H9 (cell line): ENCODE measurements at regions not wholly inside any gene's neighbourhood (a gene's known extent, or its start where the extent isn't known, plus 50 kb on each side); places are given as distances from the start of the nearest gene placed in this dataset.

ENCODE experiments used
- DNase-seq: peaks from one replicate; pipeline ENCODE4 v3.0.0-alpha.2; 2017
- H2AFZ ChIP-seq: one replicate; pipeline ENCODE4 v1.6.1; 2013; ENCODE audit warnings: mild to moderate bottlenecking, low read length, control low read depth, moderate library complexity
- H2AK5ac ChIP-seq: 2 replicates; pipeline ENCODE4 v1.6.1; 2013; ENCODE audit warnings: low read length, control low read depth, mixed read lengths; ENCODE audit not compliant: insufficient read length
- H2BK120ac ChIP-seq: one replicate; pipeline ENCODE4 v1.6.1; 2013; ENCODE audit warnings: low read depth, mild to moderate bottlenecking, low read length, control low read depth, inconsistent platforms; ENCODE audit not compliant: poor library complexity, severe bottlenecking
- H2BK12ac ChIP-seq: 2 replicates; pipeline ENCODE4 v1.6.1; 2013; ENCODE audit warnings: low read length, control low read depth, mixed read lengths, low read depth; ENCODE audit not compliant: insufficient read length
- H2BK15ac ChIP-seq: 2 replicates; pipeline ENCODE4 v1.6.1; 2013; ENCODE audit warnings: low read depth, low read length, control low read depth
- H2BK20ac ChIP-seq: one replicate; pipeline ENCODE4 v1.6.1; 2013; ENCODE audit warnings: low read depth, mild to moderate bottlenecking, low read length, control low read depth, inconsistent platforms; ENCODE audit not compliant: poor library complexity, severe bottlenecking
- H2BK5ac ChIP-seq: 2 replicates; pipeline ENCODE4 v1.6.1; 2013; ENCODE audit warnings: low read length, control low read depth, mixed read lengths; ENCODE audit not compliant: insufficient read length
- H3K14ac ChIP-seq: 2 replicates; pipeline ENCODE4 v1.6.1; 2013; ENCODE audit warnings: low read length, control low read depth; ENCODE audit not compliant: insufficient read depth
- H3K18ac ChIP-seq: 2 replicates; pipeline ENCODE4 v1.6.1; 2013; ENCODE audit warnings: low read depth, mild to moderate bottlenecking, mixed read lengths, low read length, control low read depth; ENCODE audit not compliant: insufficient read length
- H3K23ac ChIP-seq: 2 replicates; pipeline ENCODE4 v1.6.1; 2013; ENCODE audit warnings: low read length, control low read depth, mixed read lengths, low read depth; ENCODE audit not compliant: insufficient read length
- H3K23me2 ChIP-seq: 2 replicates; pipeline ENCODE4 v1.6.1; 2013; ENCODE audit warnings: low read depth, mild to moderate bottlenecking, mixed read lengths, low read length, control low read depth; ENCODE audit not compliant: insufficient read length, poor library complexity, severe bottlenecking
- H3K27ac ChIP-seq: 2 replicates; pipeline ENCODE4 v1.5.1; 2013; ENCODE audit warnings: low read length, control low read depth, mixed read lengths, low read depth; ENCODE audit not compliant: insufficient read length
- H3K27me3 ChIP-seq: 2 replicates; pipeline ENCODE4 v1.6.1; 2013; ENCODE audit warnings: low read length, control low read depth, inconsistent platforms; ENCODE audit not compliant: insufficient read depth
- H3K4ac ChIP-seq: 2 replicates; pipeline ENCODE4 v1.6.1; 2013; ENCODE audit warnings: low read depth, mild to moderate bottlenecking, control low read depth, inconsistent platforms, low read length, moderate library complexity
- H3K4me1 ChIP-seq: 2 replicates; pipeline ENCODE4 v1.6.1; 2013; ENCODE audit warnings: low read length, control low read depth, inconsistent platforms; ENCODE audit not compliant: insufficient read depth
- H3K4me2 ChIP-seq: 2 replicates; pipeline ENCODE4 v1.6.1; 2013; ENCODE audit warnings: low read length, control low read depth, mixed read lengths; ENCODE audit not compliant: insufficient read length, insufficient read depth
- H3K56ac ChIP-seq: 2 replicates; pipeline ENCODE4 v1.6.1; 2013; ENCODE audit warnings: low read depth, mild to moderate bottlenecking, mixed read lengths, low read length, control low read depth; ENCODE audit not compliant: insufficient read length
- H3K79me1 ChIP-seq: 2 replicates; pipeline ENCODE4 v1.6.1; 2013; ENCODE audit warnings: low read depth, mild to moderate bottlenecking, moderate library complexity, low read length, control low read depth, inconsistent platforms; ENCODE audit not compliant: insufficient read depth, poor library complexity, severe bottlenecking
- H3K79me2 ChIP-seq: 2 replicates; pipeline ENCODE4 v1.6.1; 2013; ENCODE audit warnings: low read length, control low read depth, inconsistent platforms; ENCODE audit not compliant: insufficient read depth
- H3K9ac ChIP-seq: 2 replicates; pipeline ENCODE4 v1.6.1; 2013; ENCODE audit warnings: low read length, control low read depth, mixed read lengths; ENCODE audit not compliant: insufficient read length; ENCODE audit errors: extremely low read depth
- H3K9me3 ChIP-seq: one replicate; pipeline ENCODE4 v1.6.1; 2013; ENCODE audit warnings: low read depth, low read length, inconsistent platforms; ENCODE audit not compliant: control insufficient read depth
- H3T11ph ChIP-seq: one replicate; pipeline ENCODE4 v1.6.1; 2013; ENCODE audit warnings: mild to moderate bottlenecking, low read length, control low read depth, inconsistent platforms
- H4K20me1 ChIP-seq: one replicate; pipeline ENCODE4 v1.6.1; 2013; ENCODE audit not compliant: control insufficient read depth, insufficient read length, insufficient read depth
- H4K5ac ChIP-seq: 2 replicates; pipeline ENCODE4 v1.6.1; 2013; ENCODE audit warnings: low read depth, mild to moderate bottlenecking, mixed read lengths, low read length, control low read depth; ENCODE audit not compliant: insufficient read length
- H4K8ac ChIP-seq: replicated peaks from 2 replicates; pipeline ENCODE4 v1.6.1; 2013; ENCODE audit warnings: low read length, control low read depth, mixed read lengths, low read depth; ENCODE audit not compliant: insufficient read length
- H4K91ac ChIP-seq: 2 replicates; pipeline ENCODE4 v1.6.1; 2013; ENCODE audit warnings: low read depth, mild to moderate bottlenecking, moderate library complexity, mixed read lengths, low read length, control low read depth; ENCODE audit not compliant: insufficient read length
- H3K27ac Mint-ChIP-seq, 3 experiments: 2 replicates in 2 of 3; 3 replicates in 1 of 3; pipeline ENCODE4 v1.8.0; 2020 to 2021; ENCODE audit warnings: mixed read lengths in 3 of 3, mild to moderate bottlenecking in 1 of 3, moderate library complexity in 1 of 3
- H3K27me3 Mint-ChIP-seq: 2 replicates; pipeline ENCODE4 v1.8.0; 2021; ENCODE audit warnings: low read depth, mild to moderate bottlenecking, moderate library complexity, mixed read lengths
- H3K36me3 Mint-ChIP-seq, 3 experiments: 2 replicates in 2 of 3; 3 replicates in 1 of 3; pipeline ENCODE4 v1.8.0; 2020 to 2021; ENCODE audit warnings: low read depth in 3 of 3, mixed read lengths in 3 of 3; ENCODE audit not compliant: insufficient read depth in 1 of 3
- H3K4me1 Mint-ChIP-seq, 2 experiments: 2 replicates each; pipeline ENCODE4 v1.8.0; 2020; ENCODE audit warnings: mixed read lengths in 2 of 2
- H3K4me3 Mint-ChIP-seq, 2 experiments: 2 replicates in 1 of 2; 3 replicates in 1 of 2; pipeline ENCODE4 v1.8.0; 2020 to 2021; ENCODE audit warnings: mild to moderate bottlenecking in 2 of 2, mixed read lengths in 2 of 2, moderate library complexity in 1 of 2
- H3K9me3 Mint-ChIP-seq, 2 experiments: 2 replicates in 1 of 2; 3 replicates in 1 of 2; pipeline ENCODE4 v1.8.0; 2020; ENCODE audit warnings: mild to moderate bottlenecking in 2 of 2, mixed read lengths in 2 of 2, moderate library complexity in 1 of 2
- WGBS: extraction: QIAGEN DNeasy Blood & Tissue Kit; methylation state at CpG from one replicate; pipeline ENCODE4 v1.1.7; 2013; ENCODE audit warnings: missing lambda C conversion rate, low lambda C conversion rate, mixed read lengths; ENCODE audit not compliant: insufficient read length; ENCODE audit errors: extremely low coverage; 5-methylcytosine and 5-hydroxymethylcytosine counted together
- TF ChIP-seq, protein P1 (sequence below): fragments of 200-600 bp; sonication (generic); conservative IDR thresholded peaks from 3 replicates; pipeline ENCODE4 v1.8.0; 2021; ENCODE audit warnings: antibody characterized with exemption, mild to moderate bottlenecking

DNA sequence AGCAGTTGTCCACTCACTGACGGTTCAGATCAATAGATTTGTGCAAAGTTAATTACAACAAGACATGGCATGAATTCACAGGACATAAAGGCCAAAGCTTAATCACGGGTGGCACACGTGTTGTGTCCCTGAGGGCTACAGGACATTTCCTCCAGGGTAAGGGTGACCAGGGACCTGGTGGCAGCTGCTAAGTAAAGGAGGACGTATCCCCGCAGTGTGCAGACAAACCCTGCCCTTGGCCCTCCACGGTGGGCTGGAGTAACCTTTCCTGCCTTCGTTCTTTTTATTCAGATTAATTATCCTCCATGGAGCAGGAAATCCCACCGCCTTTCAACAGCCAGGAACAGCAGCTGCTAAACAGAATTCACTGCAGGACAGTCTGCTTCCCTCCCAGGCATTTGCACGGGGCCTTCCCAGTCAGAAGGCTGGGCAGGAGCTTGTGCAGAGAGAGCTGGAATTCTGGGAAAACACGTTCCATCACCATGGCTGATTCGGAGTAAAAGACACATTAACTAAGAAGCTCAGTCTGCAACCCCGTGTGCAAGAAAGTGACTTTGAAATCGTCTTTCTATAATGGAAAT is 289.9 kb upstream of the SFSWAP start:
- H4K20me1 ChIP-seq = no peaks in the 10 kb centered on the region
- H3K4me3 Mint-ChIP-seq = no peak overlapping the region
- no peaks in the 10 kb centered on the region for H3K23me2 ChIP-seq
- no peak overlapping the region for H3K9ac ChIP-seq
- H3K27me3 Mint-ChIP-seq = peaks cover 19% of the 10 kb centered on the region
- H3K36me3 Mint-ChIP-seq = peaks cover 14 to 35% (median 24%) of the 10 kb centered on the region in 3 experiments
- no peak overlapping the region for H4K8ac ChIP-seq
- H3K27ac Mint-ChIP-seq = no peak overlapping the region; a peak in 1 of 7 replicates
- peaks cover 5% of the 10 kb centered on the region for H3K9me3 ChIP-seq
- H2BK120ac ChIP-seq = no peak overlapping the region
- no CpG with 5 or more reads among the region's 13 CpGs for WGBS
- H2BK5ac ChIP-seq = no peak overlapping the region
- H3K14ac ChIP-seq = no peak overlapping the region
- no peaks in the 10 kb centered on the region for H3K79me2 ChIP-seq
- H3K56ac ChIP-seq = no peak overlapping the region
- TF ChIP-seq, protein P1, sequence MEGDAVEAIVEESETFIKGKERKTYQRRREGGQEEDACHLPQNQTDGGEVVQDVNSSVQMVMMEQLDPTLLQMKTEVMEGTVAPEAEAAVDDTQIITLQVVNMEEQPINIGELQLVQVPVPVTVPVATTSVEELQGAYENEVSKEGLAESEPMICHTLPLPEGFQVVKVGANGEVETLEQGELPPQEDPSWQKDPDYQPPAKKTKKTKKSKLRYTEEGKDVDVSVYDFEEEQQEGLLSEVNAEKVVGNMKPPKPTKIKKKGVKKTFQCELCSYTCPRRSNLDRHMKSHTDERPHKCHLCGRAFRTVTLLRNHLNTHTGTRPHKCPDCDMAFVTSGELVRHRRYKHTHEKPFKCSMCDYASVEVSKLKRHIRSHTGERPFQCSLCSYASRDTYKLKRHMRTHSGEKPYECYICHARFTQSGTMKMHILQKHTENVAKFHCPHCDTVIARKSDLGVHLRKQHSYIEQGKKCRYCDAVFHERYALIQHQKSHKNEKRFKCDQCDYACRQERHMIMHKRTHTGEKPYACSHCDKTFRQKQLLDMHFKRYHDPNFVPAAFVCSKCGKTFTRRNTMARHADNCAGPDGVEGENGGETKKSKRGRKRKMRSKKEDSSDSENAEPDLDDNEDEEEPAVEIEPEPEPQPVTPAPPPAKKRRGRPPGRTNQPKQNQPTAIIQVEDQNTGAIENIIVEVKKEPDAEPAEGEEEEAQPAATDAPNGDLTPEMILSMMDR = no peak
- H2BK15ac ChIP-seq = no peak overlapping the region
- no peaks in the 10 kb centered on the region for H3K4me1 ChIP-seq
- H4K91ac ChIP-seq = no peak overlapping the region
- peaks cover 2 to 4% of the 10 kb centered on the region in 2 experiments; a peak in 2 of 4 replicates for H3K4me1 Mint-ChIP-seq
- no peak overlapping the region for H3T11ph ChIP-seq
- peaks cover 42 to 56% of the 10 kb centered on the region in 2 experiments for H3K9me3 Mint-ChIP-seq
- no peak overlapping the region for H2AK5ac ChIP-seq
- no peak overlapping the region for H3K18ac ChIP-seq
- H2AFZ ChIP-seq = no peak overlapping the region
- no peak overlapping the region for H2BK20ac ChIP-seq
- H3K4ac ChIP-seq = no peak overlapping the region
- no peak overlapping the region for H3K4me2 ChIP-seq
- no peak overlapping the region for H2BK12ac ChIP-seq
- no peak overlapping the region for H3K27ac ChIP-seq
- H3K27me3 ChIP-seq = no peaks in the 10 kb centered on the region
- no peaks in the 10 kb centered on the region for H3K79me1 ChIP-seq
- DNase-seq = no peak
- H4K5ac ChIP-seq = no peak overlapping the region
- no peak overlapping the region for H3K23ac ChIP-seq
